GM13977 (cell line): ENCODE measurements at regions not wholly inside any gene's neighbourhood (a gene's known extent, or its start where the extent isn't known, plus 50 kb on each side); places are given as distances from the start of the nearest gene placed in this dataset.
"Not testable (repeated sequence)": the region's sequence is repeated elsewhere in the genome, so short reads cannot be mapped to it uniquely, and the experiment has no call there.

Source experiments
- DNase-seq: peaks from one replicate; pipeline ENCODE4 v3.0.0; 2012; ENCODE audit warnings: low spot score
- in situ Hi-C: fragments of 300-500 bp; cut with MboI; formaldehyde crosslinking; loops from one replicate; pipeline ENCODE4 v1.12.0; 2022; ENCODE audit warnings: low sequenced_read_pairs, low pct_unique_long_range_greater_than_20kb, mixed read lengths, inconsistent platforms; ENCODE audit not compliant: unreplicated experiment
- TF ChIP-seq, protein P1 (sequence below): IDR thresholded peaks from 2 replicates; pipeline ENCODE4 v1.5.1; 2012; ENCODE audit warnings: mild to moderate bottlenecking, control low read depth; ENCODE audit not compliant: insufficient read depth; ENCODE audit errors: extremely low read depth, missing control alignments

DNA sequence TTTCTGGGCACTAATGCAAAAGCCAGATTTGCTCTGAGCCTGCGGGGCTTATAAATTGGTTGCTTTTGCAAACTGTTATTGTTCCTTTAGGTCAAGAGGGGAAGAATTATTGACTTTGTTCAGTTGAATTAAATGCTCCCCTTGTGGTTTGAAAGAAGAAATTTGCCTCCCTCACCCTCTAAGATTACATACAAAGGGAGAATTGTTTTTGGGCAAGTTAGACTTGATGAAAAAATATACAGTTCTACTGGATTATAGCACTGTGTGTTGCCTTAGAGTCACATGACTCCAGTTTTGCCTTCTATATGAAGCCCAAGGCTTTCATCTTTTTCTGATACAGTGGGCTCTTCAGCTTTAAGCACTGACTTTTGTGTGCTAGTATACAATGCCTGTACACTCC lies 1265.8 kb upstream of the LRRTM3 start:
- in situ Hi-C loops: no loop called here

DNA sequence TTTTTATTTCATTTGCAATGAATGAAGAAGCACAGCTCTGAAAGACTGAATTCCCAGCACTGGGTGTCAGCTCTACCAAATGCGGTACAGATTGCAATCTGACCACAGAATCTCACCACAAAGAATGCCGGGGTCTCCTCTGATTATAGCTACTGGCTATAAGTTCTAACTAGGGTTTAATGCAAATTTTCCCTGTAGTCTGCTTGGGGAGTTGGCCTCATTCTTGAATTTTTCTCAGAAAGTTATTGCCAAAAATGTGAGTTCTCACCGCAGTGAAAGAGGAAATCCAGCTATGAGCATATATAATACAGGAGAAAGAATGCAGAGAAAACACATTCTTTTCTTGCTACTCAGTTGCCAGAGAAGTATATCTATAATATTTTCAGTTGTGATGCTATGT lies 1255.7 kb upstream of the LRRTM3 start:
- TF ChIP-seq, protein P1, sequence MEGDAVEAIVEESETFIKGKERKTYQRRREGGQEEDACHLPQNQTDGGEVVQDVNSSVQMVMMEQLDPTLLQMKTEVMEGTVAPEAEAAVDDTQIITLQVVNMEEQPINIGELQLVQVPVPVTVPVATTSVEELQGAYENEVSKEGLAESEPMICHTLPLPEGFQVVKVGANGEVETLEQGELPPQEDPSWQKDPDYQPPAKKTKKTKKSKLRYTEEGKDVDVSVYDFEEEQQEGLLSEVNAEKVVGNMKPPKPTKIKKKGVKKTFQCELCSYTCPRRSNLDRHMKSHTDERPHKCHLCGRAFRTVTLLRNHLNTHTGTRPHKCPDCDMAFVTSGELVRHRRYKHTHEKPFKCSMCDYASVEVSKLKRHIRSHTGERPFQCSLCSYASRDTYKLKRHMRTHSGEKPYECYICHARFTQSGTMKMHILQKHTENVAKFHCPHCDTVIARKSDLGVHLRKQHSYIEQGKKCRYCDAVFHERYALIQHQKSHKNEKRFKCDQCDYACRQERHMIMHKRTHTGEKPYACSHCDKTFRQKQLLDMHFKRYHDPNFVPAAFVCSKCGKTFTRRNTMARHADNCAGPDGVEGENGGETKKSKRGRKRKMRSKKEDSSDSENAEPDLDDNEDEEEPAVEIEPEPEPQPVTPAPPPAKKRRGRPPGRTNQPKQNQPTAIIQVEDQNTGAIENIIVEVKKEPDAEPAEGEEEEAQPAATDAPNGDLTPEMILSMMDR: no peak
- no peak for DNase-seq
- in situ Hi-C loops: no loop called here

More for the DNA sequence above, 1265.8 kb upstream of the LRRTM3 start:
- DNase-seq: no peak
- TF ChIP-seq, protein P1: no peak

DNA sequence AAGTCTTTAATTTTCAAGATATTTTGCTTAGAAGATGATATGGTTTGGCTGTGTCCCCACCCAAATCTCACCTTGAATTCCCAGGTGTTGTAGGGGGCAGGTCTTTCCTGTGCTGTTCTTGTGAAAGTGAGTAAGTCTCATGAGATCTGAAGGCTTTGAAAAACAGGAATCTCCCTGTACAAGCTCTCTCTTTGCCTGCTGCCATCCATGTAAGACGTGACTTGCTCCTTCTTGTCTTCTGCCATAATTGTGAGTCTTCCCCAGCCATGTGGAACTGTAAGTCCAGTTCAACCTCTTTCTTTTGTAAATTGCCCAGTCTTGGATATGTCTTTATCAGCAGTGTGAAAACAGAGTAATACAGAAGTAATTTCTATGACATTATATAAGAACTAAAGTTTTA lies 1255.2 kb upstream of the LRRTM3 start:
- in situ Hi-C loops: not testable (repeated sequence)

DNA sequence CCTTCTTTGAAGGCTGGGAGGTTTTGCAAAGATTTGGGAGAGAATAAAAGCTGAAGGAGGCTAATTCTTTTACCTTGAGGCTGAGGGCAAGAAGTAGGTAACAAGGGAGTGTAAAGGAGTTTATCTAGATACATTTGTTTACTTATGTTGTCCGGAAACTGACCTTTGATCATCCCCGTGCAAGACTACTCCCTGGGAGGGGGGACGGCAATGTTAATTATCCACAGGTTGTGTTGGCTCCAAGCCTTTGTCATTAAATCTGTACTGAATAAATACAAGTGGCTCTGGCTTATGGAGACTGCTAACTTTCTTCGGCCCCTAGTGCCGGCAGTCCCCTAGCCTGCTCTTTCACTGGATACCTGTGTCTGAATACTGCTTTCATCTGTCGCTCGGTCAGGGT lies 1250.6 kb upstream of the LRRTM3 start:
- TF ChIP-seq, protein P1: no peak
- no peak for DNase-seq
- in situ Hi-C loops: no loop called here

More for the DNA sequence above, 1255.2 kb upstream of the LRRTM3 start:
- DNase-seq: not testable (repeated sequence)

DNA sequence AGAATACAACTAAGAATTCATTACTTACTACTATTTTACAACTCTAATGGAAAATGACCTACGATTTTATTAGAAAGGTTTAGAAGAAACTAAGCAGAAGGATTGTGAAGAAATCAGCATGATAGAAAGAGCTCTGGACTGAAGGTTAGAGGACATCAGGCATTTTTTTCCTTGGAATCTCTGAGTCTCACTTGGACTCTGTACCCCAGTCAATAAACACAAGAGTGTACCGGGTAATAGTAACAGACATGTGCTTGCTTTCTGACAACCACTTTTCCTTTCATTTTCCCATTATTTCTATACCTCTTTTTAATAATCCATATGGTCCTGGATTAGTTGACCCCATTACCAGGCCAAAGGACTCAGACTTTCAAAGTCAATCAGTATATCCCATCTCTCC lies 1240.9 kb upstream of the LRRTM3 start:
- TF ChIP-seq, protein P1: no peak
- DNase-seq: no peak
- in situ Hi-C loops: no loop called here

DNA sequence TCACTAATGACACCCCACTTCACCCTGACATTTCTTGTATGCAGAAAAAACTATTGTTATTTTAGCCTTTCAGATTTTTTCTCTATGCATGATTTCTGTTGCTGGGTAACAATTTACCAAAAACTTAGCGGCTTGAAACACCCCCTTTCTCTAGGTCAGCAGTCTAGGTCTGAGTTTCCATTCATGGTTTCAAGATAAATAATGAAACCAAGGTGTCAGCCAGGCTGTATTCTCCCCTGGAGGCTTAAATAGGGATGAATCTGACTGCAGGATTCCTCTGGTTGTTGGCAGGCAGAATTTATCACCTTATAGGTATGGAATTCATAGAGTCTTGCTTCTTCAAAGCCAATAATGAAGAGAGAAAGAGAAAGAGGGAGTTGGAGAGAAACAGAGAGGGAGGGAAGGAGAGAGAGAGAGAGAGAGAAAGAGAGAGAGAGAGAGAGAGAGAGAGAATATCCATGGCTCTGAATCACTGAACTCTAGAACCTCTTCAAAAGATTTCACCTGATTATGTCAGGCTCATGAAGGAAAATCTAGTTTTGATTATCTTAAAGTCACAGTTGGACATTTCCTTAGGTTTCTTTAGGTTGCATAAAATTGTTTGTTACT lies 1224.6 kb upstream of the LRRTM3 start:
- DNase-seq: no peak
- in situ Hi-C loops: no loop called here
- TF ChIP-seq, protein P1: no peak

DNA sequence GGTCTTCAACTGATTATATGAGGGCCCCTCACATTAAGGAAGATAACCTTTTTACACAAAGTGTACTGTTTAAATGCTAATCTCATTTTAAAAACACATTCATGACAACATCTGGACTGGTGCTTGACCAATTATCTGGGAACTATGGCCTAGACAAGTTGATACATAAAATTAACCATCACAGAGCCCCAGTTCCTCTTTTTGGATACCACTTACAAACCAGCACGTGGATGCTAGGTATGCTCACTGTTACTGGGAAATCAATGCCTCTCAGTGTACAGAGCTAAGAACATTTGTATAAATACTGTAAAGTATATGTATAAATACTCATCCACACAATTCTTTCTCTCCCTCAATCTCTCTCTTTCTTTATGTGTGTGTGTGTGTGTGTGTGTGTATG lies 1217.8 kb upstream of the LRRTM3 start:
- TF ChIP-seq, protein P1: no peak
- in situ Hi-C loops: no loop called here
- DNase-seq: no peak
